ENCODE measurements at regions not wholly inside any gene's neighbourhood (a gene's known extent, or its start where the extent isn't known, plus 50 kb on each side); places are given as distances from the start of the nearest gene placed in this dataset.

DNA sequence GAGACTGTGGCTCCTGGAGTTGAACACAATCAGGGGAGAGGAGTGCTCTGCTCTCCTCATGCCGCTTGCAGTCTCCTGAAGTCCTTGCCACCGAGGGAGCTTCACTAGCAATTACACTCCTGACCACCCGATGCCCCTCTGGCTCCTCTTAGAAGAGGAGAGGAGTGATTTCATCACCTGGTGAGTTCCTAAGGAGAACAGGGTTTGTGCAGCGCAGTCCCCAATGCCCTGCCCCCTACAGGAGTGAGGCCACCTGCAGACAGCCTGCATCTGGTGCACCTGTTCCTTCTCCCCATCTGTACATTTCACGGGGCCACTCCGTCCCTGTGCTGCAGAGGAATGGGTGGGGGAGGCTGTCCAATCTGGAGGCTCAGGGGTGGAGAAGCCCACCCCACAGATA, 267.2 kb downstream of the HRH4 start:
- no peak for TF ChIP-seq PHF8 (IDR thresholded peaks at IDR 0.05; ENCODE audit: borderline replicate concordance, low read depth)
- TF ChIP-seq POLR2A (IDR thresholded peaks at IDR 0.05; ENCODE audit: low read length) = no peak
- no peak for TF ChIP-seq ZC3H11A (IDR thresholded peaks at IDR 0.05)

All from A549 (cell line).